ENCODE measurements at regions not wholly inside any gene's neighbourhood (a gene's known extent, or its start where the extent isn't known, plus 50 kb on each side); places are given as distances from the start of the nearest gene placed in this dataset.

DNA sequence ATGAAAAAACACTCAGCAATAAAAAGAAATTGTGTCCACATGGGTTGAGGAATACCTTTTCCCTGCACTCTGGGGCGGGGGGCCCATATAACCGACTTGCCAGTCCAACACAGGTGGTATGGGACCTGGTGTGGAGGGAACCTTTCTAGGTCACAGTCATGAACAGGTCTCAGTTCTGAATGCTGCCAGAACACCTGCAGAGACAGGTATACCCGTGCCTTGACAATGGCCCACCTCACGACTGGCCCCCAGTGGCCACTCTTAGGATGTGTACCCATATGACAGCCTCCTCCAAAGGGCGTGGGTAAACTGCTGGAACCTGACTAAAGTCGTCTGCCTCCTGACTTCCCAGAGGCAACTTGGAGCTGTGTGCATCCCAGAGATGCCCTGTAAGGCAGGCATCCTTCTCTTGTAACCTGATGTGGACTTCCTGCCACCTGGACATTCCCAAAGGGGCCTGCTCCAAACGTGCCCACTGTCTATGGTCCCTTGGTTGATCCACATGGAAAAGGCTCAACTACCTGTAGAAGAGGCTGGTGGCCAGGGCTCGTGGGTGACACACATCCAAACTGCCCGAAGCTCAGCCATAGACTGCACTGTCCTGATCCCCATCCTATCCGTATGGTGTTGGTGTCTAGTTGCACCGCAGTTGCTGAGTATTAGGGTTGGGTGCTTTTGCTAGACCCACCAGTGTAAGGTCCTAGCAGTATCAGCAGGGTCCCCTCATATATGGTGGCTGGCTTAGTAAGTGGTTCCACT lies 859.3 kb downstream of the BRD1 start:
- TF ChIP-seq, protein P1, sequence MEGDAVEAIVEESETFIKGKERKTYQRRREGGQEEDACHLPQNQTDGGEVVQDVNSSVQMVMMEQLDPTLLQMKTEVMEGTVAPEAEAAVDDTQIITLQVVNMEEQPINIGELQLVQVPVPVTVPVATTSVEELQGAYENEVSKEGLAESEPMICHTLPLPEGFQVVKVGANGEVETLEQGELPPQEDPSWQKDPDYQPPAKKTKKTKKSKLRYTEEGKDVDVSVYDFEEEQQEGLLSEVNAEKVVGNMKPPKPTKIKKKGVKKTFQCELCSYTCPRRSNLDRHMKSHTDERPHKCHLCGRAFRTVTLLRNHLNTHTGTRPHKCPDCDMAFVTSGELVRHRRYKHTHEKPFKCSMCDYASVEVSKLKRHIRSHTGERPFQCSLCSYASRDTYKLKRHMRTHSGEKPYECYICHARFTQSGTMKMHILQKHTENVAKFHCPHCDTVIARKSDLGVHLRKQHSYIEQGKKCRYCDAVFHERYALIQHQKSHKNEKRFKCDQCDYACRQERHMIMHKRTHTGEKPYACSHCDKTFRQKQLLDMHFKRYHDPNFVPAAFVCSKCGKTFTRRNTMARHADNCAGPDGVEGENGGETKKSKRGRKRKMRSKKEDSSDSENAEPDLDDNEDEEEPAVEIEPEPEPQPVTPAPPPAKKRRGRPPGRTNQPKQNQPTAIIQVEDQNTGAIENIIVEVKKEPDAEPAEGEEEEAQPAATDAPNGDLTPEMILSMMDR (conservative IDR thresholded peaks at IDR 0.05; ENCODE audit: low read depth, low read length), result peak; percentile 9
- no peak overlapping the region for H3K4me3 ChIP-seq (ENCODE audit: low read depth, low read length)
- DNase-seq (ENCODE audit: low read depth), result no peak

DNA sequence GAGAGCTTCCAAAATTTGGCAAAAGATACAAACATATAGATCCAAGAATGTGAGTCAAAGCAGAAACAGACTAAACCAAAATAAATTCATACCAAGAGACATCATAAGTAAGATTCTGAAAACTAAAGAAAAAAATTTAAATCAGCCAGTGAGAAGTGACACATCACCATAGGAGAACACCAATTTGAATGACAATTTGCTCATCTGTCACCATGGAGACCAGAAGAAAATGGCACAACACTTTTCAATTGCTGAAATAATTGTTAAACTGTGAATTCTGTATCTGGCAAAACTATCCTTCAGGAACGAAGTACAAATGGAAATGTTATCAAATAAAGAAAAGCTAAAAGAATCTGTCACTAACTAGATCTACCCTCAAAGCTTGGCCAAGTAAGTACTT lies 864.3 kb downstream of the BRD1 start:
- DNase-seq (ENCODE audit: low read depth), result no peak
- H3K4me3 ChIP-seq (ENCODE audit: low read depth, low read length), result no peak overlapping the region
- TF ChIP-seq, protein P1 (conservative IDR thresholded peaks at IDR 0.05; ENCODE audit: low read depth, low read length), result no peak

DNA sequence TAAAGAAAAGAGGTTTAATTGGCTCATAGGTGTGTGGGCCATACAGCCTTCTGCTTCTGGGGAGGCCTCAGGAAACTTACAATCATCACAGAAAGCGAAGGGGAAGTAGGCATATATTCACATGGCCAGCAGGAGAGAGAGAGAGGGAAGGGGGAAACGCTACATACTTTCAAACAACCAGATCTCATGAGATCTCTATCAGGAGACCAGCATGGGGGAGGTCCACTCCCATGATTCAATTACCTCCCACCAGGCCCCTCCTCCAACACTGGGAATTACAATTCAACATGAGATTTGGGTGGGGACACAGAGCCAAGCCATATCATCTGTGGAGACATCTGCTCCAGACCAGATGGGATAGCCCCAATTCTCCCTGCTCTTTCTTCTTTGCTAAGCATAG lies 866.0 kb downstream of the BRD1 start:
- TF ChIP-seq, protein P1 (conservative IDR thresholded peaks at IDR 0.05; ENCODE audit: low read depth, low read length), result no peak
- H3K4me3 ChIP-seq (ENCODE audit: low read depth, low read length), result no peak overlapping the region
- DNase-seq (ENCODE audit: low read depth), result no peak

DNA sequence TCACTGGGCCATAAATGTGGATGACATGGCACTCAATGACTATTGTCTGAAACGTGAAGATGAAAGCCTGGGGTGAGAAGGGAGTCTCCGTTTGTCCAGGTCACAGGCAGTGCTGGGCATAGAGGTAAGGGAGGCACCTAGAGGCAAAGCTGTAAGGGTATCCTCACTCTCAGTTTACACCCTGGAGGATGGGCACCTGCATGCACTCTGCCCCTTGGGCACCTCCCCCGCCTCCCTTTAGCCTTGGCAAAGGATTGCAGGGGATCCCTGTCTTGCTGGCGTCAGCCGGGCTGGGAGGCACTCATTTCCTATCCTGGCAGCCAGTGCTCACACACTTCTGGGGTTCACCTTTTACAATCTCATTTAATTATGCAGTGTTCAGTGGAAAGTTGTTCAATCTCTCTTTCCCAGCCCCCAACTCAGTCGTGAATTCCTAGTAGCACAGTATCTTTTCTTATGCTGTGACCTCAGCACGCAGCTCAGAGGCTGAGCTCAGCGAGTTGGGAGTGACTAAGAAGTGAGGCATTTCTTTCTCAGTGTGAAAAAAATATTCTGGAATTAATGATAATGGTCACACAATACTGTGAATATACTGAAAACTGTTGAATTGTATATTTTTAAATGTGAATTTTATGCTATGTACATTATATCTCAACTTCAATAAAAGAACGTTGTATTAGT lies 866.6 kb downstream of the BRD1 start:
- DNase-seq (ENCODE audit: low read depth), result no peak
- TF ChIP-seq, protein P1 (conservative IDR thresholded peaks at IDR 0.05; ENCODE audit: low read depth, low read length), result no peak
- no peak overlapping the region for H3K4me3 ChIP-seq (ENCODE audit: low read depth, low read length)

DNA sequence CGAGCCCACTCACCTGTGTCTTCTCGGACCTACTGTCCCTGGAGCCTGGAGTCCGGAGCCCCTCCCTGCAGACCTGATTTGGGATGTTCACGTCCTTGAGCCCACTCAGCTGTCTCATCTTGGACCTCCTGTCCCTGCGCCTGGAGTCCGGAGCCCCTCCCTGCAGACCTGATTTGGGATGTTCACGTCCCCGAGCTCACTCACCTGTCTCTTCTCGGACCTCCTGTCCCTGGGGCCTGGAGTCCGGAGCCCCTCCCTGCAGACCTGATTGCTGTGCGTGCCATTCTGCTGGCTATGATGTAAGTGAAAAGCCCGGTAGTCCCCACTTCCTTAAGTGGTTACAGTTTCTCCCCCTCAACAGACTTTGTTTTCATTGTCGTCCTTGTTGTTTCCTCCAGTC lies 867.1 kb downstream of the BRD1 start:
- no peak for DNase-seq (ENCODE audit: low read depth)
- no peak overlapping the region for H3K4me3 ChIP-seq (ENCODE audit: low read depth, low read length)
- TF ChIP-seq, protein P1 (conservative IDR thresholded peaks at IDR 0.05; ENCODE audit: low read depth, low read length), result no peak

DNA sequence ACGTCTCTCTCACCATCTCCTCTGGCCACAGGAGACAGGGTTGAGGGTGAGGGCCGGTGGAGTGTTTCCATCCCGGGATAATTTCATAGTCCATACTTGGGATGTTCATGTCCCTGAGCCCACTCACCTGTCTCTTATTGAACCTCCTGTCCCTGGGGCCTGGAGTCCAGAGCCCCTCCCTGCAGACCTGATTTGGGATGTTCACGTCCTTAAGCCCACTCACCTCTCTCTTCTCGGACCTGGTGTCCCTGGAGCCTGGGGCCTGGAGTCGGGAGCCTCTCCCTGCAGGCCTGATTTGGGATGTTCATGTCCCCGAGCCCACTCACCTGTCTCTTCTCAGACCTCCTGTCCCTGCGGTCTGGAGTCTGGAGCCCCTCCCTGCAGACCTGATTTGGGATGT lies 868.2 kb downstream of the BRD1 start:
- TF ChIP-seq, protein P1 (conservative IDR thresholded peaks at IDR 0.05; ENCODE audit: low read depth, low read length), result no peak
- no peak for DNase-seq (ENCODE audit: low read depth)

DNA sequence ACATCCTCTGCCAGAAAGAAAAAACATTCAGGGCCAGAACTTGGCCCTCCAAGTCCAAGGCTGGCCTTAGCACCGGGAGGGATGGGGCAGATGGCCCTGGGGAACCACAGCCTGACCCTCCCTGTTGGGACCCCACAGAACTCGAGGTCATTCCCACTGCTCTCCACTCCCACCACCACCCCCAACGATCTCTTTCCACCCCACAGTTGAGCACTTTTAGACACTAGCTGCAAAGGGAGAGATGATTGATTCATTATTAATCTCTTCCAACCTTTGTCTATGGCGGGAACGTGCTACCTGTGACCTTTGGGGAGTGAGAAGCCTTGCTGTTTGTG lies 869.7 kb downstream of the BRD1 start:
- no peak for DNase-seq (ENCODE audit: low read depth)
- no peak overlapping the region for H3K4me3 ChIP-seq (ENCODE audit: low read depth, low read length)
- TF ChIP-seq, protein P1 (conservative IDR thresholded peaks at IDR 0.05; ENCODE audit: low read depth, low read length), result no peak

More for the DNA sequence above, 868.2 kb downstream of the BRD1 start:
- no peak overlapping the region for H3K4me3 ChIP-seq (ENCODE audit: low read depth, low read length)
